Ovary (tissue), 7 donors: ENCODE measurements at regions not wholly inside any gene's neighbourhood (a gene's known extent, or its start where the extent isn't known, plus 50 kb on each side); places are given as distances from the start of the nearest gene placed in this dataset.

Experiments
- DNase-seq, 5 donors: peaks; one replicate each; pipeline ENCODE4 v3.0.0-alpha.2; 2019 to 2020
- H3K27ac ChIP-seq, 2 donors: fragments of 200-600 bp; one replicate each; pipeline versions ENCODE4 v1.5.1 to v1.8.0; 2019 to 2022
- H3K27me3 ChIP-seq: fragments of 200-600 bp; one replicate; pipeline ENCODE4 v1.8.0; 2022
- H3K36me3 ChIP-seq: fragments of 200-600 bp; sonication (generic); one replicate; pipeline ENCODE4 v1.5.1; 2019
- H3K4me1 ChIP-seq: one replicate; pipeline ENCODE4 v1.8.1; 2013; ENCODE audit warnings: mild to moderate bottlenecking, moderate library complexity; ENCODE audit not compliant: insufficient read depth
- H3K4me3 ChIP-seq: fragments of 200-600 bp; sonication (generic); one replicate; pipeline ENCODE4 v1.5.1; 2017
- H3K9me3 ChIP-seq, 2 donors: fragments of 200-600 bp in 1 of 2; sonication (generic) in 1 of 2; one replicate each; pipeline versions ENCODE4 v1.5.1 to v1.8.1; 2013 to 2019; ENCODE audit warnings: mild to moderate bottlenecking in 1 of 2, moderate library complexity in 1 of 2
- CTCF ChIP-seq, 3 donors: fragments of 450-650 bp in 2 of 3; fragments of 200-600 bp in 1 of 3; IDR thresholded peaks; one replicate each; pipeline versions ENCODE4 v1.5.1 to v1.8.0; 2016 to 2022; ENCODE audit warnings: antibody characterized with exemption in 3 of 3, mild to moderate bottlenecking in 1 of 3
- EP300 ChIP-seq: sonication (generic); formaldehyde crosslinking; IDR thresholded peaks from one replicate; pipeline ENCODE4 v1.6.1; 2017; ENCODE audit warnings: antibody characterized with exemption
- POLR2A ChIP-seq: fragments of 450-650 bp; IDR thresholded peaks from one replicate; pipeline ENCODE4 v1.6.1; 2017; ENCODE audit warnings: antibody characterized with exemption, mild to moderate bottlenecking, moderate library complexity
- WGBS, 3 donors: extraction: QIAGEN DNeasy Blood & Tissue Kit in 1 of 3; methylation state at CpG; one replicate each; pipeline versions ENCODE4 v1.1.5 to v1.1.7; 2013 to 2017; 5-methylcytosine and 5-hydroxymethylcytosine counted together
- intact Hi-C, 4 donors: fragments of 100-400 bp; cut with DNase I; formaldehyde crosslinking; loops; one replicate each; pipeline versions ENCODE4 v1.11.0 to v1.15.1; 2022 to 2023
- donor health status: DM: no; HTN: no; CAD: no; lungs with moderate emphysema.
- donor health status: DM: no; HTN: no; CAD: no.
- donor health status: Bipolar disorder and iron deficiency.
- donor health status: DM: no; HTN: no; CAD: no.
- donor health status: DM: yes; HTN: yes; CAD: no.

- intact Hi-C loops, result no loop called here
- Histone ChIP-seq H3K27ac (no peak overlapping the region), H3K27me3 (no peaks in the 10 kb centered on the region), H3K9me3 (no peaks in the 10 kb centered on the region), H3K36me3 (no peaks in the 10 kb centered on the region), H3K4me1 (no peaks in the 10 kb centered on the region), H3K4me3 (no peak overlapping the region)
- WGBS, 3 donors, result 89 to 92% (median 91%) methylated on average over 6 of the region's 6 CpGs
- DNase-seq, result no peak
- TF ChIP-seq POLR2A, result no peak
- no peak for TF ChIP-seq CTCF (IDR thresholded peaks at IDR 0.05)
- TF ChIP-seq EP300, result no peak
These were observed 1141.4 kb downstream of the TBL1XR1 start for GRCh38 chr3:176055836-176056235.

DNA sequence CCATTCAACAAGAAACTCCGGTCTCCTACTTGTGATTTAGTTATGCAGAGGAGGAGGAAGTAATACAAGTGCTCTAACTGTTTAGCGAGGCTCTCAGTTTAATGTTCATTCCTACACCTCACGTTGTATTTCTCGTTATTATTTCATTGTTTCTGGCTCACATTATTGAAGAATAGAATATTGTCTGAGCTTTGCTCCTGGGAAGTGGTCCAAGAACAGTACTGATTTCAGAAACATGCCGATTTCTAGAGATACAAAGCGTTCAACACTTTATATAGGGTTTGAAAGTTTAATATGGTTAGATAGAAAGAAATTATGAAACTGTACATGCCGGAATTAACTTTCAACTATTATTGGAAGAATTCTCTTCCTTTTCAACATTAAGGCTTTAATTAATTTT is 1145.5 kb downstream of the TBL1XR1 start:
- no peak for TF ChIP-seq POLR2A
- no peak for TF ChIP-seq EP300
- TF ChIP-seq CTCF (IDR thresholded peaks at IDR 0.05), result no peak
- no peaks in the 10 kb centered on the region for H3K27me3 ChIP-seq
- H3K36me3 ChIP-seq, result no peaks in the 10 kb centered on the region
- DNase-seq, result no peak
- no peak overlapping the region for H3K4me3 ChIP-seq
- H3K4me1 ChIP-seq, result no peaks in the 10 kb centered on the region
- 61 to 68% (median 67%) methylated on average over 7 of the region's 7 CpGs for WGBS, 3 donors
- H3K27ac ChIP-seq, result no peak overlapping the region
- intact Hi-C loops, result no loop called here
- H3K9me3 ChIP-seq, result no peaks in the 10 kb centered on the region

GRCh38 chr3:176046703-176047102 is 1150.6 kb downstream of the TBL1XR1 start:
- Histone ChIP-seq H3K27ac (no peak overlapping the region), H3K36me3 (no peaks in the 10 kb centered on the region), H3K4me3 (no peak overlapping the region), H3K9me3 (no peaks in the 10 kb centered on the region), H3K4me1 (no peaks in the 10 kb centered on the region), H3K27me3 (no peaks in the 10 kb centered on the region)
- TF ChIP-seq POLR2A, result no peak
- TF ChIP-seq EP300, result no peak
- no peak for TF ChIP-seq CTCF (IDR thresholded peaks at IDR 0.05)
- 94 to 97% (median 96%) methylated on average over 2 of the region's 2 CpGs for WGBS, 3 donors
- intact Hi-C loops, result no loop called here
- DNase-seq, result no peak

DNA sequence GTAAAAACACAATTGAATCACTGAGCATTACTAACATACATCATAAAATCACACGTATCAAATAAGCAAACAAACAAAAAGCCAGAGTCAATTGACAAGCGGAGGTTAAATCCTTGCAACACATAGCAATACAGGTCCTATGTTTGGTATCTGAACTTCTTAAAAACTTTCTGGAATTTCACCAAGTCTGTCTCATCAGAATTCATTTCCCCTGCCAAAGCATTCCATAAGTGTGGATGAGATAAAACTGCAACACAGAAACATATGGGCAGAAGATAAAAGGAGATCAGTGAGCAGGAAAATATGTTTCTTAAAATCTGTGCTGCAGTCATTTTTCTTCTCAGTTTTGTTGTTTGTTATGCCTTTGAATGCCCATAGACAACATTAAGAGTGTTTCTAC is 1155.5 kb downstream of the TBL1XR1 start:
- DNase-seq, result no peak
- Histone ChIP-seq H3K4me3 (no peak overlapping the region), H3K27me3 (peaks cover 4% of the 10 kb centered on the region), H3K36me3 (no peaks in the 10 kb centered on the region), H3K4me1 (no peaks in the 10 kb centered on the region), H3K27ac (no peak overlapping the region), H3K9me3 (no peaks in the 10 kb centered on the region)
- WGBS, 3 donors, result 56 to 61% (median 58%) methylated on average over 2 of the region's 2 CpGs
- no peak for TF ChIP-seq POLR2A
- no peak for TF ChIP-seq EP300
- no peak for TF ChIP-seq CTCF (IDR thresholded peaks at IDR 0.05)
- intact Hi-C loops, result no loop called here

- no peak for TF ChIP-seq CTCF (IDR thresholded peaks at IDR 0.05)
- TF ChIP-seq EP300, result no peak
- no peak for TF ChIP-seq POLR2A
- H3K9me3 ChIP-seq, result no peaks in the 10 kb centered on the region
- 95 to 98% (median 96%) methylated on average over 4 of the region's 4 CpGs for WGBS, 3 donors
- no peaks in the 10 kb centered on the region for H3K4me1 ChIP-seq
- no peak for DNase-seq
- intact Hi-C loops, result no loop called here
- H3K27me3 ChIP-seq, result peaks cover 4% of the 10 kb centered on the region
- H3K27ac ChIP-seq, result no peak overlapping the region
- no peak overlapping the region for H3K4me3 ChIP-seq
- no peaks in the 10 kb centered on the region for H3K36me3 ChIP-seq
These were observed 1156.1 kb downstream of the TBL1XR1 start for GRCh38 chr3:176041185-176041584.
